HK-2 (cell line): ENCODE measurements at regions not wholly inside any gene's neighbourhood (a gene's known extent, or its start where the extent isn't known, plus 50 kb on each side); places are given as distances from the start of the nearest gene placed in this dataset.
"Not testable (repeated sequence)": the region's sequence is repeated elsewhere in the genome, so short reads cannot be mapped to it uniquely, and the experiment has no call there.

ENCODE experiments used
- DNase-seq: peaks from one replicate; pipeline ENCODE4 v3.0.0-alpha.2; 2018; ENCODE audit not compliant: unreplicated experiment

DNA sequence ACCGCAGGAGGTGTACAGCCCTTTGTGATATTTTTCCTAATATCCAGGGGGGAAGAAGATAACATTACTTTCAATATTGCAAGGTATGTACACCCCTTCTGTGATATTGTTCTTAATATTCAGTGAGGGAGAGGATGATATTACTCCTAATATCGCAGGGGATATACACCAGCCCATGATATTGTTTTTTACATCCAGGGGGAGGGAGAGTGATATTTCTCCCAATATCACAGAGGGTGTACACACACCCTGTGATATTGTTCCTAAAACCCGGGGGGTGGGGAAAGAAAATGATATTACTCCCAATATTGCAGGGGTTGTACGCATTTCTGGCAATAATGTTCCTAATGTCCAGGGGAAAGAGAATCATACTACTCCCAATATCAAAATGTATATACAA, 58.0 kb upstream of the SLC25A48 start:
- no peak for DNase-seq

- no peak for DNase-seq
Measured at GRCh38 chr5:135761746-135762145, 72.7 kb upstream of the SLC25A48 start.

DNA sequence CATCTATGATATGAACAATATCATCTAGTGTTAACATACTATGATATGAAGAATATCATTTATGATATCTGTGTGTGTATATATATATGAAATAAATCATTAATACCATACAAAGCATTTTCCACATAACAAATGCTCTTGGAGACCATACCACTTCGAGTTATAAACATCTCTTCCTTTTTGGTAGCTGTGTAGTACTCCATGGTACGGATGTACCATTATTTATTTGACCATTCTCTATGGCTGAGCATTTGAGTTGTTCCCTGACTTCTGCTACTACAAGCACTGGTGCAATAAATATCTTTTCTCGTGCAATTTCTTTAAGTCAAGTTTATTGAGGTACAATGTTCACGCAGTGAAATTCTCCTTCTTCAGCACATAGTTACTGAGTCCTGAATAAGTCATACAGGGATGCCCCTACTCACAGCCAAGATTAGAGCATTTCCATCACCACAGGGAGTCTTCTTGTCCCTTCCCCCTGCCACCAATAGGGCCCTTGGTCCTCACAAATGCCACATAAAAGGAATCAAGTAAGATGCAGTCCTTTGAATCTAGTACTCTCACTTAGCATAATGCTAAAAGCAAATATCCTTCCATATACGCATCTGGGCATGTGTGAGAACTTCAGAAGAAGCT, 75.2 kb upstream of the SLC25A48 start:
- no peak for DNase-seq

- no peak for DNase-seq
Measured at GRCh38 chr5:135753990-135754389, 80.5 kb upstream of the SLC25A48 start.

- DNase-seq: no peak
Measured at GRCh38 chr5:135750506-135750905, 84.0 kb upstream of the SLC25A48 start.

GRCh38 chr5:135747824-135748223, 86.6 kb upstream of the SLC25A48 start:
- DNase-seq: no peak

DNA sequence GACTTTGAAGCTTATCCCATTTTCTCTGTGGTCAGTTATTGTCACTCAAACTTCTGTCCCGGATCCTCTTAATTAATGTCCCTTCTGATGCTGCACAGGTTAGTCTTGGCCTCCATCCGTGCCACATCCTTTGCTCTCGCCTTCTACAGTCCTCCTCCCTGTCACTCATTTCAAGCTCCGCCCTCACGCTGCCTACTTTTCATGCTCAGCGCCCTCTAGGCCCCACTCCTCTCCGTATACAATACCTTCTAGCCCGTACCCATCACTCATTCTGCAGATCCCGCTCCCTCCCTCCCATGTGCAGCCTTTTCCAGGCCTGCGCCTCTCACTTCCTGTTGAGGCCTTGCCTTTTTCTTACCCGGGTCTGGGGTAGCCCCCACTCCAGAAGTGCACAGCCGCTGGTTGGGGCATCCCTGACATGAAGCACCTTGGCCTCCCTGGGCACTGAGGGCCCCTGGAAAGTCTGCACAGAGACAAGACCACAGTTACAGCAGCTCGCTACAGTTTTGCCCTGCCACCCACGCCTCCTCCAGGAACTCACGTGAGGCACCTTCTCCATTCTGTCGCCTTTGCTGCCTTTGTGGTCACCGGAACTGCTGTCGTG, 88.5 kb upstream of the SLC25A48 start:
- no peak for DNase-seq

DNA sequence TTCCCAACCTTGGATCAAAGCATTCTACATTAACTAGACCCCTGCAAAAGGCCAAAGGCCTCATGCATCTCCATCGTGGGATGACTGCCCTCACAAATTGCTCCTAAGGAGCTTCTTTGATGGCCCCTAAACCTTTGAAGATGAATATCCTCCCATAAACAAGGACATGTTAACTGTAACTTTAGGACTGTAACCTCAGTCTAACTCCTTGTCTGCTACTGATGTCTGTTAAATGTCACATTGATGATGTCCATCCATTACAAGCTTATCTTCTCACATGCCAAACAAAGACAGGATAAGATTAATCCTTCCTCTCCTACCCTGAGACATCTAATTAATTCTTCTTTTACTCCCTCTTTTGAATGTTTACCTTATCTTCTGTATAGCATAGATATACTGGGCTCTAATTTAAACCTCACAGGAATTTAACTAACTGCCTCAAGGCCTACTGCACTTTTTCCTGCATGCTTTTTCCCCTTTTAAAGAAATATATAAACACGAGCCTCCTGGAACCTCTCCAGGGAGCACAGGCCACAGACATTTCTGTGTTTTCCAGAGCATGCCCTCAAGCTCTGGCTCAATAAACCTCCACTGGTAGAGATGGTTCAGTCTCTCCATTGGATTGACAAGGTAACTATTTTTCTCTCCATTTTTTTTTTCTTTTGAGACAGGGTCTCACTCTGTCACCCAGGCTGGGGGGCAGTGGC, 90.6 kb upstream of the SLC25A48 start:
- DNase-seq: no peak

GRCh38 chr5:135743181-135743580, 91.3 kb upstream of the SLC25A48 start:
- DNase-seq: no peak

DNA sequence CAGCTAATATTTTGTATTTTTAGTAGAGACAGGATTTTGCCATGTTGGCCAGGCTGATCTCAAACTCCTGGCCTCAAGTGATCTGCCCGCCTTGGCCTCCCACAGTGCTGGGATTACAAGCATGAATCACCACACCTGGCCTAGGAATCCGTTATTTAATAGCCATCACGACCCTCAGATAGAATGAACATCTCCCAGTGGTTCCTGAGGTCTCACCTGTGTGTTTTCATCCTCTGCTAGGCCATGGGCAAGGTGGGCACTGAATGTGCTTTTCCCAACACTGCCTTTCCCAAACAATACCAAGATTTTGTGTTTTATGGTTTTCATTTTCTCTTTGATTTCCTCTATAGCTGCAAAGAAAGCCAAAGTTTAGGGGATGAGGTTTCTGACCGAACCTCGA, 92.2 kb upstream of the SLC25A48 start:
- not testable (repeated sequence) for DNase-seq

DNA sequence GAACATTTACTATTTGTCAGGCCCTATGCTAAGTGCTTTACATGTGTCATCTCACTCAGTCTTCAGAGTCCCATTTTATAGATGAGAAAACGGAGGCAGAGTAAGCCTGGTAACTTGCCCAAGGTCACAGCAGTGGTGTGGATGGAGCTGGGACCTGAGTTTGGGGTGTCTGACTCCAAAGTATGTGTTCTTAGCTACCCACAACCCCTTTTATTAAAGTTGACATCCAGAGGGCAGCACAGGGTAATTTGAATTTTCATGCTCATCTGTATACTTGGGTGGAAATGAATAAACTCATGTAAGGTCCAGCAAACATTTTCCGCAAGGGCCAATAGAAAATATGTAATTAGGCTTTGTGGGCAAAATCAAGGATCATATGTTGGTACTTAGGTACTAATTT, 93.4 kb upstream of the SLC25A48 start:
- DNase-seq: no peak

DNA sequence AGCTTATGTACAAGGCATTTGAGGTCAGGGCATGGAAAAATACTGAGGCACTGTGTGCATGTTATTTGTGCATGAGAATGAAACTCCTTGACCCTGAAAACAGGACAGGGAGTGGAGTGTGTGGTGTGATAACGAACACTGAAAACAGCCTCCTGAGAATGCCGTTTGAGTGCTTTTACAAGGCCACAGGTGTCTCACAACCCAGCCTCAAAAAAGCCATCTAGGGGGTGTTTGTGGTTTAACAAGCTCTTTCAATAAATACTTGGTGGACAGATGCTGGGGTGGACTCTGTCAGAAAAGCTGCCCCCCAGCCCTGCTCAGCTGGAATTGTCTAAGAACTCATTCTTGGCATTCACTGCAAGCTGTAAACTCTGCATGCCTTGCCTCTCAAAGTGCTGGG, 94.0 kb upstream of the SLC25A48 start:
- no peak for DNase-seq

DNA sequence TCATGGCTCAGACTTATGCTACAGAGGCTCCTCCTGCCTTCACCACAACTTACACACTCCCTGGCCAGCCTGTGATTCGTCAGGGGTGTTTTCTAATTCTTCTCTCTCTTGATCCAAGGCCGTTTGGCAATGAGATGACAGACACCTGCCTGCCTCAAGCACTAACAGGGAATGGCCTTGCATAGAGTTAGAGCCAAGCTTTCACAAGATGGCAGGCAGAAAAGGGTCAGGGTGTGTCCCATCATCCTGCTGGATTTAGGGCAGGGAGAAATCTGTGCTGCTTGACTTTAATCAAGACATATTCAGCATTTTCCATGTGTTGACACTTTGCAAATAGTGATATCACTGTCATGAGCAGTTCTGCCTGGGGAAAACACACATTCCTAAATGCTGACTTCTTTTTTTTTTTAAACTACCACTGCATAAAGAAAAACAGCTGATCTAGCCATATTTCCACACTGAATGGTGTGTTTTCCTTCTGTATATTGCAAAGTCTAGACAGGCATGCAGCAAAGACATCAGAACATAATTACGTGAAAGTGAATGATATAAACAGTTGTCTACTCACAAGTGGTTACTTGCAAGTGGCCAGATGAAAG, 95.0 kb upstream of the SLC25A48 start:
- DNase-seq: no peak

DNA sequence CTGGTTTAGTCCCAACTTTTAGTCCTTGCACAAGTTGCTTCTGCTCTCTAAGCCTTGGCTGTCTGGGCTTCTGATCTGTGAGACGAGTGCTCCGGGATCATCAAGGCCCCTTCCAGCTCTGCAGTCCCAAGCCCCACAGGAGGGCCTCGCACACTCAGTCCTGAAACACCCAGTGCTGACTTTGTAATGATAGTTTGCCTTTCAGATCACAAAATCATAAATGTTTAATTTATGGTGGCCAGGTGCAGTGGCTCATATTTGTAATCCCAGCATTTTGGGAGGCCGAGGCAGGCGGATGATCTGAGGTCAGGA, 95.9 kb upstream of the SLC25A48 start:
- DNase-seq: no peak

- no peak for DNase-seq
Measured at GRCh38 chr5:135737701-135738563, 96.5 kb upstream of the SLC25A48 start.

DNA sequence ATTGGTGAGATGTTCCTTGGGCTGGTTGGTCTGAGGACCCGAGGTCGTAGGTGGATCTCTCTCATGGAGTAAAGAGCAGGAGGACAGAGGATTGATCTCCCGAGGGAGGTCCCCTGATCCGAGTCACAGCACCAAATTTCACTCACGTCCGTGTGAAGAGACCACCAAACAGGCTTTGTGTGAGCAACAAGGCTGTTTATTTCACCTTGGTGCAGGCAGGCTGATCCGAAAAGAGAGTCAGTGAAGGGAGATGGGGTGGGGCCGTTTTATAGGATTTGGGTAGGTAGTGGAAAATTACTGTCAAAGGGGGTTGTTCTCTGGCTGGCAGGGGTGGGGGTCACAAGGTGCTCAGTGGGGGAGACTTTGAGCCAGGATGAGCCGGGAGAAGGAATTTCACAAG, 97.5 kb upstream of the SLC25A48 start:
- DNase-seq: not testable (repeated sequence)

GRCh38 chr5:135735831-135736230, 98.6 kb upstream of the SLC25A48 start:
- no peak for DNase-seq

DNA sequence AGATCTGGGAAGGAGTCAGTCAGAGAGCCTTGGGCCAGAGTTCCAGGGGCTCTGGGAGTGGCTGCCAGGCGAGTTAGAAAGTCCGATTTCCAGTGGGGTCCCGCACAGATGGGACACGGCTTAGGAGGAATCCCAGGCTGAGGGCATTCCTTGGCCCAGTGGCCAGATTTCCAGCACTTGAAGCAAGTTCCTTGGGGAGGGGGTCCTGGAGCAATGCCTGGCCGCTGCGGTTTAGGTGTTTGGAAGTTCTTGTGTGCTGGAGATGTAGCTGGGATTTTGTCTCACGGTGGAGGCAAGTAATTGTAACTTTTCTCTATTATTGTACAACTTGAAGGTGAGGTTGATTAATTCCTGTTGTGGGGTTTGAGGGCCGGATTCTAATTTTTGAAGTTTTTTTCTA, 99.5 kb upstream of the SLC25A48 start:
- not testable (repeated sequence) for DNase-seq

- DNase-seq: not testable (repeated sequence)
Measured at GRCh38 chr5:135731034-135731433, 103.4 kb upstream of the SLC25A48 start.

- DNase-seq: not testable (repeated sequence)
Measured at GRCh38 chr5:135730161-135730560, 104.3 kb upstream of the SLC25A48 start.

DNA sequence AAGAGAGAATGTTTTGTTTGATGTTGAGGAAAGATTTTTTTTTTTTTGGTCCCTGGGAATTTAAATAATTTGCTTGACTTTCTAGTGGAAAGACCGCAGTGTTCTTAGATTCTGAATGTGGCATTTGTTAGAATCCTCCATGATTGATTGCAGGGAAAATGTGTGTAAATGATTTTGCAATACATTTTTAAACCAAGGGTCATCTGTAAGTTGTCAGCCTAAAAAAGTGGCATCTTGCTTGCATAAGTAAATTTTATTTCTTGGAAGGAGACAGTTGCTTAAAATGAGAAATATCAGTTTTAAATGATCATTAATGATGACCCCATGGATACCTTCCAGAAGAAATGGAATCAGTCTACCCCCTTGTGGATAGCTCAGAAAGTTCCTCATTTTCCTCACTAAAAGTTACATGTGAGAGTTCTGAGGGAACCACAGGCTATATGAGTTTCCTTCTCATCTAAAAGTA, 105.1 kb upstream of the SLC25A48 start:
- no peak for DNase-seq

DNA sequence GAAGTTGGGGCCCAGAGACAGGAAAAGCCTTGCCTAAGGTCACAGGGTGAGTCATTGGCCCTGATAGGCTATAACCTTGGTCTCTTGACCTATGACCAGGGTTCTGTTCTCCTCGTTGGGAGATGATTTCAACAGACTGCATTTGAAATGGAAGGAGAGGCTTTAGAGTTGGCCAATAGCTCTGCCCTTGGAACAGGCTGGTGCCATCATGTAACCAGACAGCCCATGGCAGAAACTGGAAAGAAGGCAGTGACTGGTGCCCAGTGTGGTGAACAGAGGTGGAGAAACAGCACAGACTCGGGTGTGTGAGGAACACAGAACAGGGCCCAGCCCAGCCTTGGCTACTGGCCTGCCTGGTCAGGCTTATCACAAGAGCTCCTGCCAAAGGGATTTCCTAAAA, 109.8 kb upstream of the SLC25A48 start:
- DNase-seq: no peak
